ENCODE measurements at regions not wholly inside any gene's neighbourhood (a gene's known extent, or its start where the extent isn't known, plus 50 kb on each side); places are given as distances from the start of the nearest gene placed in this dataset.
"Not testable (repeated sequence)": the region's sequence is repeated elsewhere in the genome, so short reads cannot be mapped to it uniquely, and the experiment has no call there.

- not testable (repeated sequence) for TF ChIP-seq SP2 (IDR thresholded peaks at IDR 0.05; ENCODE audit: low read length); SIN3A (conservative IDR thresholded peaks at IDR 0.05 in 1 of 2, IDR thresholded peaks at IDR 0.05 in 1 of 2; ENCODE audit: low read depth in 1 of 2, low read length in 2 of 2); TBP (IDR thresholded peaks at IDR 0.05; ENCODE audit: low read depth, low read length); SUZ12 (IDR thresholded peaks at IDR 0.05; ENCODE audit: low read length); POLR2AphosphoS5 (IDR thresholded peaks at IDR 0.05; ENCODE audit: low read depth, low read length); SRF (IDR thresholded peaks at IDR 0.05; ENCODE audit: low read depth, low read length); JUND (IDR thresholded peaks at IDR 0.05; ENCODE audit: low read length); RAD21 (IDR thresholded peaks at IDR 0.05 in 1 of 2, conservative IDR thresholded peaks at IDR 0.05 in 1 of 2; ENCODE audit: low read depth in 2 of 2, low read length in 2 of 2); CREB1 (IDR thresholded peaks at IDR 0.05); POLR2A (IDR thresholded peaks at IDR 0.05; ENCODE audit: control extremely low read depth in 1 of 2, low read depth in 2 of 2, low read length in 2 of 2); TEAD4 (IDR thresholded peaks at IDR 0.05; ENCODE audit: low read depth, low read length); FOSL1 (IDR thresholded peaks at IDR 0.05; ENCODE audit: insufficient read depth, low read depth, low read length)
- TF ChIP-seq, protein P1, sequence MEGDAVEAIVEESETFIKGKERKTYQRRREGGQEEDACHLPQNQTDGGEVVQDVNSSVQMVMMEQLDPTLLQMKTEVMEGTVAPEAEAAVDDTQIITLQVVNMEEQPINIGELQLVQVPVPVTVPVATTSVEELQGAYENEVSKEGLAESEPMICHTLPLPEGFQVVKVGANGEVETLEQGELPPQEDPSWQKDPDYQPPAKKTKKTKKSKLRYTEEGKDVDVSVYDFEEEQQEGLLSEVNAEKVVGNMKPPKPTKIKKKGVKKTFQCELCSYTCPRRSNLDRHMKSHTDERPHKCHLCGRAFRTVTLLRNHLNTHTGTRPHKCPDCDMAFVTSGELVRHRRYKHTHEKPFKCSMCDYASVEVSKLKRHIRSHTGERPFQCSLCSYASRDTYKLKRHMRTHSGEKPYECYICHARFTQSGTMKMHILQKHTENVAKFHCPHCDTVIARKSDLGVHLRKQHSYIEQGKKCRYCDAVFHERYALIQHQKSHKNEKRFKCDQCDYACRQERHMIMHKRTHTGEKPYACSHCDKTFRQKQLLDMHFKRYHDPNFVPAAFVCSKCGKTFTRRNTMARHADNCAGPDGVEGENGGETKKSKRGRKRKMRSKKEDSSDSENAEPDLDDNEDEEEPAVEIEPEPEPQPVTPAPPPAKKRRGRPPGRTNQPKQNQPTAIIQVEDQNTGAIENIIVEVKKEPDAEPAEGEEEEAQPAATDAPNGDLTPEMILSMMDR (IDR thresholded peaks at IDR 0.05; ENCODE audit: control extremely low read depth in 1 of 3, insufficient read depth in 1 of 3, low read depth in 1 of 3, low read length in 3 of 3): not testable (repeated sequence)
These were observed 885.0 kb downstream of the TUBA3C start for GRCh38 chr13:18296617-18297016.
